H54 (cell line): ENCODE measurements at regions not wholly inside any gene's neighbourhood (a gene's known extent, or its start where the extent isn't known, plus 50 kb on each side); places are given as distances from the start of the nearest gene placed in this dataset.
A peak's percentile ranks its signal among the peaks of the same experiment; 100 is the strongest.

Source experiments
- DNase-seq: peaks from one replicate; pipeline ENCODE4 v3.0.0; 2011; ENCODE audit warnings: low spot score, mixed read lengths; ENCODE audit not compliant: insufficient read length
- FAIRE-seq: peaks from 3 replicates; lab custom pipeline; 2011; peaks lifted over from hg19 to GRCh38; lab: Jason Lieb, UNC
- POLR2A ChIP-seq: IDR thresholded peaks from 2 replicates; pipeline ENCODE4 v1.6.1; 2011; ENCODE audit warnings: low read depth, mild to moderate bottlenecking, low read length

DNA sequence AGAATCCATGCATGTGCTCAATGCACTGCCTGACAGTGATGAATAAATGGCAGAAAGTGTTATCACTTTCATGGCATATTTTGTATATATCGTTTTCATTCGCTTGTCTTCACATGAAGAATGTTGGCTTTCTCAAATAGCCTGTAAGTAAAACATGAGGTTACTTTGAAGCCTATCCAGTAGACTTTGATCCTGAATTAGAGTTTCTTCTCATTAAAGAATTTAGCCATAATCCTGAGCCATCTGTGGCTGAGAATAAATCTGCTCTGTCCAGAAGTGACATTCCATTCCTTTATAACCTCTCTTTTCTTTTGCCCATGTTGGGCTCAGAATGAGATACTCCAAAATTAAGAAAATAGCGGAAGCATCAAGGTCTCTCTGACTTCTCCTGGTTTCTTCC lies 1071.7 kb upstream of the TENM4 start:
- FAIRE-seq: no peak

DNA sequence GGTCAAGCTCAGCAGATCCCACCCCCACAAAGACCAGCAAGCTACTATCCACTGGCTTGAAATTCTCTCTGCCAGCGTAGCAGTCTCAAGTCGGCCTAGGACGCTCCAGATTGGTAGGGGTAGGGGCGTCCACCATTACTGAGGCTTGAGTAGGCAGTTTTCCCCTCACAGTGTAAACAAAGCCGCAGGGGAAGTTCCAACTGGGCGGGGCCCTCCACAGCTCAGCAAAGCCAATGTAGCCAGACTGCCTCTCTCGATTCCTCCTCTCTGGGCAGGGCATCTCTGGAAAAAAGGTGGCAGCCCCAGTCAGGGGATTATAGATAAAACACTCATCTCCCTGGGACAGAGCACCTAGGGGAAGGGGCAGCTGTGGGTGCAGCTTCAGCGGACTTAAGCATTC lies 1064.9 kb upstream of the TENM4 start:
- DNase-seq: no peak
- TF ChIP-seq POLR2A: no peak
- no peak for FAIRE-seq

More for the DNA sequence above, 1071.7 kb upstream of the TENM4 start:
- no peak for DNase-seq
- no peak for TF ChIP-seq POLR2A

DNA sequence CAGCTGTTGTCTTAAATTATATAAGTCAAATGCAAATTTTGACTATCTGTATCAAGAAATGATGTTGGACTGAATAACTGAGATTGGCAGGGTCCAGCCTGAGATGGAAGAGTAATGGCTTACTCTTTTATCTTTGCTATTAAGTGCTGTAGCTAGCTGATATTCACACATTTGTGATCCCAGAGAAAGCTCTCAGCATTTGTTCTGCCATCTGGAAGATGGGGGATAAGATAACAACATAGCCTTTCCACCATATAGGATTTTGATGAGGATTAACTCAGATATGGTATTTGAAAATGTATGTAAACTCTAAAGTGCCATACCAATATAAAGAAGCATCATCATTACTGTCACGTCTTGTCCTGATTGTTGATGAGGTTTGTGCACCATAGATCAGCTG lies 1063.2 kb upstream of the TENM4 start:
- no peak for TF ChIP-seq POLR2A
- DNase-seq (no peak), FAIRE-seq (no peak)

DNA sequence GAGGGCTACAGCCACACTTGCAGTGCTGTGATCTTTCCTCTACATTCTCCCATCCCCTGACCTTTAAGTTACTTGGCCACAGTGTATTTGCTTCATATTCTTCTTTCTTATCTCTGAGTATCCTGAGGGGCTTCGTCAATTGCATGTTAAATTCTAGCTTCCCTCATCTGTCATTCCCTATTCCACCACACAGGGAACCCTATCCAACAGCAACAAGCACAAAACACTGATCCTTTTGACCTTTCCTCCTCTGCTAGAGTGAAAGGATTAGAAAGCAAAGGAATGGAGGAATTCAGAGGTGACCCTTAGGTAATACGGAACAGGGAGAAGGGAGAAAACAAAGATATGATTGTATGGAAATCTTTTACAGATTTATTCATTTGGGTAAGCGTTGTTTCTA lies 1061.7 kb upstream of the TENM4 start:
- no peak for DNase-seq
- TF ChIP-seq POLR2A: no peak
- no peak for FAIRE-seq

DNA sequence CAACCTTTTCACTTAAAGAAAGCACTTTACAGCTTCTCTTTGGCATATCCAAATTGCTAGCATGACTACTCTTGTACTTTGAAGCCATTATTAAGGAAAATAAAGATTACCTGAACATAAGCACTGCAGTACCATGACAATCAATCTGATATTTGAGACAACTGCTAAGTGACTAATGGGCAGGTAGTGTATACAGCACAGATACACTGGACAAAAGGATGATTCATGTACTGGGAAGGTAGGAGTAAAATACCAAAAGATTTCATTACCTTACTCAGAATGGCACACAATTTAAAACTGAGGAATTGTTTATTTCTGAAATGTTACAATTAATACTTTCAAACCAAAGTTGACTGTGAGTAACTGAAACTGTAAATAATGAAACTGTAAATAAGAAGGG lies 1054.3 kb upstream of the TENM4 start:
- DNase-seq: no peak
- no peak for TF ChIP-seq POLR2A
- no peak for FAIRE-seq

DNA sequence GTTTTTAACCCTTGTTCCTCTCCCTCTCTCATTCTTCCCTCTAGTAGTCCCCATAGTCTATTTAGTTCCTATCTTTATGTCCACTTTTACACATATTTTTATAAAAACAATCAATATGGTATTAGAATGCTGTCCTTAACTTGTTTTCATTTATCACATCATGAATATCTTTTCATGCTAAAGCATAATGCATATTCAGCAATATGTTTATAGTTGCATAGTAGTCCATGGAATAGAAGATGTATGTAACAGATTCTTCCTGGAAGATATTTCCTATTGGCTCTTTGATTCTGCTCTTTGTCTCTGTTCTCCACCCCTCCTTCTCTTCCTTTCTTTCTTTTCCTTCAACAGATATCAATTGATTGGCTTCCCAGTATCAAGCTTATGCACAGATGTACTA lies 1047.1 kb upstream of the TENM4 start:
- no peak for TF ChIP-seq POLR2A
- no peak for DNase-seq
- FAIRE-seq: no peak

DNA sequence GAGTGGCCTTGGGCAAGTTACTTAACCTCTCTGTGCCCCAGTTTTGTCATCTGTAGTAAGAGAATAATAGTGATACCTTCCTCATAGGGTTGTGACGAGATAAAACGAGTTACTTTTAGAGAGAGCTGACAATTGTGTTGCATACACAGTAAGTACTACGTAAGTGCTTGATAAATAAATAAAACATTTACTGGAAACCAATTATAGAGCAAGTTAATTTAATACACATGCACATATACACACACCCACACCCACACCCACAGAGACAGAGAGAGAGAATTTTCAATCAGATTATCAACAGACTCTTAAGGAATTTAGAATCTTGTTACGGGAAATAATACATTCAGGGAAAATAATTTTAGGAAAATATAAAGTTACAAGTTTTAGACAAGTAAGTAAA lies 1045.8 kb upstream of the TENM4 start:
- no peak for TF ChIP-seq POLR2A
- DNase-seq: no peak
- FAIRE-seq: no peak

DNA sequence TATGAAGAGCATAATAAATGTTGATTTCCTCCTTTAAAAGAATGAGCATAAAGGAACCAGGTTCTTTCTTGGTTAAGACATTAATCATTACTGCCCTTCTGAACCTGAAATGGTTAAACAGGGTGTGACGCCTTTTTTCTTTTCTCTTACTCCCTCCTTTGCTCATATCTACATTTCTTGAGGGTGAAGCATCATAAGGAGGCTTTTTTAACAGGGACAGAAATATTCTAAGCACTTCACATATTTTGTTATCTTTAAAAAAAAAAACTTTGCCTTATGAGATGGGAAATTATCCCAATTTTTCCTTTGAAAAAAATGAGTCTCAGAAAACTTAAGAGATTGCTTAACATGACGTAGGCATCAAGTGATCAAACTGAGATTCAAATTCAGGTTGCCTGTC lies 1036.3 kb upstream of the TENM4 start:
- no peak for FAIRE-seq
- no peak for DNase-seq
- no peak for TF ChIP-seq POLR2A

DNA sequence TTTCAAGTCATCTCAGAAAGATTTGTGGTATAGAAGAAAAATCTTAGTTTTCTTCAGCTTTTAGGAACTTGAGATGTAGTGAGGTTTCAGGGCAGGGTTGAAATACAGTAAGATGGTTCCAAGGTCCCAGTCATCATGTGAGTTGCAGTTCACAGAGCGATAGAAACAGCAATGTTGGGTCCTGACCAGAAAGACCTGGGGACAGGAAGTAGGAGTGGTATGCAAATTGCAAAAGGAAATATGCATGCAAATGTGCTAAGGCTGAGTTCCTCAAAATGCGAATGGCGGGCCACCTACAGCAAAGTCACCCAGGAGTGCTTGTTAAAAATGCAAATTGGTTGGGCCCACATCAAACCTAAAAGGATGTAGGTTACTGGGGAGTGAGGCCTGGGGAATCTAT lies 1032.7 kb upstream of the TENM4 start:
- DNase-seq (no peak), FAIRE-seq (no peak)
- no peak for TF ChIP-seq POLR2A

DNA sequence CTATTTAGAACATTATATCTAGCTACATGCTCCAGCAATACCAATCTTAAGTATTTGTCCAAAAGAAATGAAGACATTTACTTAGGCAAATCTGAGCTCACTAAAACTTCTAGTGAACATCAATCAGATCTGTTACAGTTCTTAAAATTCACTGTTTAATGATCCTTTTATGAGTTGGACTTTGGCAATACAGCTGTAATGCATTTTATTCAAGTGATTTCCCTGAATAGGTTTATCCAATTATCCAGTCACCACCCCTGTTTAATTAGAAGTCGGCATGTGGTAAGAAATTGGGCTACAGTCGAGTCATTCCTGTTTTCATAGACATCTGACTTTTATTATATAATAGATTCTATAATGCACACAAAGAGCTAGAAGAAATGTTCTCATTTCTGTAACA lies 1029.0 kb upstream of the TENM4 start:
- FAIRE-seq: no peak
- no peak for TF ChIP-seq POLR2A
- DNase-seq: no peak

DNA sequence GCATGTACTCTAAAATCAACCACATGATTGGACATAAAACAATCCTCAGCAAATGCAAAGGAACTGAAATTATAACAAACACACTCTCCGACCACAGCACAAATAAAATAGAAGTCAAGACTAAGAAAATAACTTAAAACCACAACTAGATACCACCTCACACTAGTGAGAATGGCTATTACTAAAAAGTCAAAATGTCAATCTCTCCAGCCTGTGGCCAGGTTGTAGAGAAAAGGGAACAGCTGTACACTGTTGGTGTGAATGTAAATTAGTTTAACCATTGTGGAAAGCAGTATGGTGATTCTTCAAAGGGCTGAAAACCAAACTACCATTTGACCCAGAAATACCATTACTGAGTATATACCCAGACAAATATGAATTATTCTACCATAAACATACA lies 1025.7 kb upstream of the TENM4 start:
- FAIRE-seq: peak; percentile 66
- no peak for DNase-seq
- no peak for TF ChIP-seq POLR2A

DNA sequence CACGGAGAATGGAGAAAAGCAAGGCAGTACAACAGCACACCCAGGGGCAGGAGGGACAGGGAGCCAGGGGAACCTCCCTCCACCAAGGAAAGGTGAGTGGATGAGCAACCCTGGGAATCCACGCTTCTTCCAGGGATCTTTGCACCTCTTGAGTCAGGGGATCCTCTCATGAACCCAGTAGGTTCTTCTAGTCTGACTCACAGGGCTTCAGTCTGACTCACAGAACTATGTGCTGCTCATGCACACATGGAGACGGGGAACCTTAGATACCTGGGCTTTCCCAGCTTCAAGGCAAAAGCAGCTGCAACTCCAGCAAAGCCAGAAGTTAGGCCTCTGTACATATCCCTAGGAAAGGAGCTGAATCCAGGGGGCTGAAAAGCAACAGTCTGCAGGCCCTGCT lies 1021.4 kb upstream of the TENM4 start:
- no peak for TF ChIP-seq POLR2A
- peak; percentile 20 for DNase-seq
- FAIRE-seq: peak; percentile 33

DNA sequence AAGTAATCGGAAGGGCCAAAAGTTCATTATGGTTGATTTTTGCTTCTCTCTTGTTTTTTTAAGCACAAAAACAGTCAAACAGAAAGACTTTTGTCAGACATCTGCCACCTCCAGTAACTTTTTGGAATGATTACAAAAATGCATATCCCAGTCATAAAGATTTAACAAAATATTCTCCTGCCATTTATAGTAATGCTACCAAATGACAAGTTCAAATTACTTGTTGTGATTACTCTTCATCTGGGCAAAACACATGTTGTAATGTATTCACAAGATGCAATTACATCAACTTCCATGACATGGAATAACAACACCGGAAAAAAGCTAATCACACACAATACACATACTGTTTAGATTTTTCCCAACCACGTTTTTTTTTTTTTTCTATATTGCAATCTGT lies 1017.5 kb upstream of the TENM4 start:
- DNase-seq (no peak), FAIRE-seq (no peak)
- no peak for TF ChIP-seq POLR2A

DNA sequence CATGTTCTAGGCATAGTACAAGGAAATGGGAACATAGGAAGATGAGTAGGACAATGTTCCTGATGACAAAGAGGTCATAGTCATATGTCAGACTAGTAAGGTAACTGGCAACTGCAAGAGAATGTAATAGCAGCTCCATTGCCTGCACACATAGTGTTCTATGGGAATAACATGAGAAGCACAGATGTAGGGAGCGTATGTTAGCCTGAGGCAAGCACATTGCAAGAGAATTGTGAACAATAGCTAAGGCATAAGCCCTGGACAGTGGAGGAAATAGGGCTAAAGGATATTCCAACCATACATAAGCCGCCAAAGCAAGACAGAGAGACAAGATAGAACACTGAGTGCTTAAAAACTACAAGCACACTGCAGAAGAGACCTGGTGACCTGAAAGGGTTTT lies 1017.0 kb upstream of the TENM4 start:
- TF ChIP-seq POLR2A: no peak
- DNase-seq: no peak
- FAIRE-seq: no peak

DNA sequence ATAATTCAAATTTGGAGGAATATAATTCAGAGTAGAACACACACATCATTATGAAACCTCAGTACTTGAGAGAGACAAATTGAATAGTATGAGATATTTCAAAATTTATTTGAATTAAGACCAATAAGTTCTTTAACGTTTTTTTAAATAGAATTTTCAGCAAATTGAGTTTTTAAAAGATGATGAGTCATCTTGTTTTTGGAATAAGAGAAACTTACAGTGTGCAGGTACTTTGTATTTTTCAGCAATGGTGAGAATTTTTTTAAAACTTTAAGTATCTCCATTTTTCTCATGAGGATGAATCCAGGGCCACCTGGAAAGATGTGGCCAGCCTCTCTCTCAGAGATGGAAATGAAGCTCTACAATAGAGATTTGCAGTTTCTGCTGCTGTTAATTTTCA lies 1015.0 kb upstream of the TENM4 start:
- TF ChIP-seq POLR2A: no peak
- no peak for DNase-seq
- FAIRE-seq: no peak

DNA sequence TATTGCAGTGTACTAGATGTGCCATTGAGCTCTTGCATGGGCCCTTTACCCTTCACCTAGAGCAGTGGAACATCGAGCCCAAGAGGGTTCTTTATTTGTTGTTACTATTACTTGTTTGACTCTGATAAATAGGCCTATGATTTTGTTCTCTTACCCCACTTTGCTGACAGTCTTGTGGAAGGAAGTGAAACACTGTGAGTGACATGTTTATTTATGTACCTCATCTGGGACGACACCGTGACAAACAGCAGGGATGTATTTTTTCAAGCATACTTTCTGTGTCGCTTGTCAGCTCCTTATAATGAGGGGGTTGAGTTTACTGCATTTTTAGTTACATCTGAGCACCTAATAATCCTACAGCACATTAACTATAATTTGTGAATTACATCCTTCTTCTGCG lies 1010.3 kb upstream of the TENM4 start:
- FAIRE-seq: no peak
- TF ChIP-seq POLR2A: no peak
- no peak for DNase-seq

DNA sequence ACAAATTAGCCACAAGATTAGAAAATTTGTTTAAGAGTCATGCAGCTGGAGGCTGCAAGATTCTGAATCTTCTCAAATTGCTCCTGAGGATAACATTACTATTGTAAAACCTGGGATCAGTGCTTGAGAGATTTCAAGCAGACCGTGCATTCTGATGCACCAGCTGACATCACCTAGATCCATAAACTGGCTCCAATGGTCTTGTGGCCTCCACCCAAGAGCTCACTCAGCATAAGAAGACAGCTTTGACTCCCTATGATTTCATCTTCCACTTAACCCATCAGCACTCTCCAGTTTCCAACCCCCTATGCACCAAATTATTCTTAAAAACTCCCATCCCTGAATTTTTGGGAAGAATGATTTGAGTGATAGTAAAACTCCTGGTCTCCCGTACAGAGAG lies 1007.9 kb upstream of the TENM4 start:
- TF ChIP-seq POLR2A: no peak
- FAIRE-seq (no peak), DNase-seq (no peak)
